ENCODE measurements at regions not wholly inside any gene's neighbourhood (a gene's known extent, or its start where the extent isn't known, plus 50 kb on each side); places are given as distances from the start of the nearest gene placed in this dataset.
A peak's percentile ranks its signal among the peaks of the same experiment; 100 is the strongest.

DNA sequence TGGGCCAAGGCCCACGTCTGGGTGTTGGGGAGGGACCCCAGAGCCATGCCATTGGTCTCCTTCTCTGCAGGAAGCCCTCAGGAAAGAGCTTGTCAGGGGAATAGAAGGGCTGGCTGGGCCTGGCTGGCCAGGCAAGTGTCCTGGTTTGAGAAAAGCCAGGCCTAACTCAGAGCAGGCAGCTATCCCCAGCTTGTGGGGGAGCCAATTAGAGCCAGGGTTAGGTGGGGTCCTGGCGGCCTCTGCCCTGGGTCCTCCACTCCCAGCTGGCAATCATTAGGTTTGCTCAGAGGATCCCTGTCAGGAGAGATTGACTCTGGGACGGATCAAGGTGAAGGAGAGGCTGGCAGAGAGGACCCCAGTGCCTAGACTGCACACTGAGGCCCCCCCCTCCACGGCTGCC, 64.8 kb downstream of the PJA1 start:
- Histone ChIP-seq H3K36me3 (ENCODE audit: control insufficient read depth, insufficient read depth, low read length) (no peaks in the 10 kb centered on the region), H3K4me1 (ENCODE audit: control insufficient read depth, insufficient read depth, low read length) (peaks cover 6% of the 10 kb centered on the region), H3K27ac (ENCODE audit: low read depth, low read length) (no peak overlapping the region), H3K9me3 (ENCODE audit: control insufficient read depth, insufficient read depth, low read length) (no peaks in the 10 kb centered on the region), H3K27me3 (ENCODE audit: control insufficient read depth, insufficient read depth, low read length) (peaks cover 3% of the 10 kb centered on the region), H3K4me3 (ENCODE audit: low read depth, low read length) (no peak overlapping the region)
- no peak for DNase-seq (ENCODE audit: low read depth in 4 of 6, low spot score in 6 of 6)
- WGBS (ENCODE audit: insufficient coverage) = 71% methylated on average over 3 of the region's 4 CpGs

GRCh38 chrX:69097451-69098236, 67.6 kb downstream of the PJA1 start:
- no peaks in the 10 kb centered on the region for H3K27me3 ChIP-seq (ENCODE audit: control insufficient read depth, insufficient read depth, low read length)
- 73% methylated on average over 13 of the region's 14 CpGs for WGBS (ENCODE audit: insufficient coverage)
- no peak overlapping the region for H3K27ac ChIP-seq (ENCODE audit: low read depth, low read length)
- H3K9me3 ChIP-seq (ENCODE audit: control insufficient read depth, insufficient read depth, low read length) = no peaks in the 10 kb centered on the region
- H3K4me3 ChIP-seq (ENCODE audit: low read depth, low read length) = no peak overlapping the region
- H3K4me1 ChIP-seq (ENCODE audit: control insufficient read depth, insufficient read depth, low read length) = peaks cover 9% of the 10 kb centered on the region
- no peaks in the 10 kb centered on the region for H3K36me3 ChIP-seq (ENCODE audit: control insufficient read depth, insufficient read depth, low read length)
- no peak for DNase-seq (ENCODE audit: low read depth in 4 of 6, low spot score in 6 of 6)

GRCh38 chrX:69096963-69097362, 68.3 kb downstream of the PJA1 start:
- WGBS (ENCODE audit: insufficient coverage) = 64% methylated on average over 7 of the region's 7 CpGs
- Histone ChIP-seq H3K36me3 (ENCODE audit: control insufficient read depth, insufficient read depth, low read length) (no peaks in the 10 kb centered on the region), H3K9me3 (ENCODE audit: control insufficient read depth, insufficient read depth, low read length) (no peaks in the 10 kb centered on the region), H3K4me3 (ENCODE audit: low read depth, low read length) (no peak overlapping the region), H3K27ac (ENCODE audit: low read depth, low read length) (no peak overlapping the region), H3K4me1 (ENCODE audit: control insufficient read depth, insufficient read depth, low read length) (peaks cover 9% of the 10 kb centered on the region), H3K27me3 (ENCODE audit: control insufficient read depth, insufficient read depth, low read length) (no peaks in the 10 kb centered on the region)
- DNase-seq (ENCODE audit: low read depth in 4 of 6, low spot score in 6 of 6) = no peak

- Histone ChIP-seq H3K4me3 (ENCODE audit: low read depth, low read length) (no peak overlapping the region), H3K27ac (ENCODE audit: low read depth, low read length) (no peak overlapping the region), H3K4me1 (ENCODE audit: control insufficient read depth, insufficient read depth, low read length) (peaks cover 9% of the 10 kb centered on the region), H3K9me3 (ENCODE audit: control insufficient read depth, insufficient read depth, low read length) (no peaks in the 10 kb centered on the region), H3K27me3 (ENCODE audit: control insufficient read depth, insufficient read depth, low read length) (no peaks in the 10 kb centered on the region), H3K36me3 (ENCODE audit: control insufficient read depth, insufficient read depth, low read length) (no peaks in the 10 kb centered on the region)
- 62% methylated on average over 3 of the region's 3 CpGs for WGBS (ENCODE audit: insufficient coverage)
- no peak for DNase-seq (ENCODE audit: low read depth in 4 of 6, low spot score in 6 of 6)
Measured at GRCh38 chrX:69094977-69095669, 70.1 kb downstream of the PJA1 start.

DNA sequence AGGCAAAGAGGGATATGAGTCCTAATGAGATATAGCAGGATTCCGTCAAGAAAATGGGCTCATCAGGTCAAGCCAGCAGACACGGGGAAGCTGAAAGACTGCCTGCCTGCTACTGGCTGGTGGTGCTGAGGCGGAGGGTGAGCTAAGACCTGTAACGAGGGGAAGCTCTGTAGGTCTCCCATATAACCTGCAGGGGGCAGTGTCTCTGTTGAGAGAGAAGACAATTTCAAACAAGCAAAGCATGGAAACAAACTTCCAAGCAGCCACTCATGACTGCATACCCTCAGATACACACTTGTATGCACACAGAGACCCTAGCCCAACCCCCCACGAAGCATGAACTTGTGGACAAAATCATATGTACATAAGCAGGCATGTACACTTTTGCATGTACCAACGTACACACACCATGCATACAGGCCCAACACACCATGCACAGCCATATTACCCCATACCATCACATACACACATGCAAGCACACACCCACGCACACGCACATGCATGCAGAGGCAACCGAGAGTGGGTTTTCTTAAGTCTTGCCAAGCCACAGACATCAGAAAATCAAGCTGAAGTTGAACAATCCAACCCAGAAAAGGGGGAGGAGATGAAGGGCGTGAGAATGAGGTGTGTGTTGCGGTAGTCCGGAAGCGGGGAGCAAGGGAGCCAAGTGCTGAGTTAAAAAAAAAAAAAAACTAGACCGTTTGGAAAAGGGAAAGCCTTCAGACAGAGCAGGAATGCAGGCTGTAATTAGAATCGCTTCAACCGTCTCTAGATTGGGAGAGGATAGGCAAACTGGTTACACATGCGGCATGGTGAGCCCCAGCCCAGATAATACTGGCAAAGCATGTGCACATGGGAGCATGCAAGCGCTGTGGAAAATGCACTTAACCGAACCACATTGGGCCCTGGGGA, 71.0 kb downstream of the PJA1 start:
- no peaks in the 10 kb centered on the region for H3K27me3 ChIP-seq (ENCODE audit: control insufficient read depth, insufficient read depth, low read length)
- no peak overlapping the region for H3K4me3 ChIP-seq (ENCODE audit: low read depth, low read length)
- no peak overlapping the region for H3K27ac ChIP-seq (ENCODE audit: low read depth, low read length)
- peaks cover 9% of the 10 kb centered on the region for H3K4me1 ChIP-seq (ENCODE audit: control insufficient read depth, insufficient read depth, low read length)
- WGBS (ENCODE audit: insufficient coverage) = 49% methylated on average over 11 of the region's 19 CpGs
- H3K36me3 ChIP-seq (ENCODE audit: control insufficient read depth, insufficient read depth, low read length) = no peaks in the 10 kb centered on the region
- no peaks in the 10 kb centered on the region for H3K9me3 ChIP-seq (ENCODE audit: control insufficient read depth, insufficient read depth, low read length)
- DNase-seq (ENCODE audit: low read depth in 4 of 6, low spot score in 6 of 6) = peak in 3 of 6 donors; percentile 7 to 77 (median 58)

DNA sequence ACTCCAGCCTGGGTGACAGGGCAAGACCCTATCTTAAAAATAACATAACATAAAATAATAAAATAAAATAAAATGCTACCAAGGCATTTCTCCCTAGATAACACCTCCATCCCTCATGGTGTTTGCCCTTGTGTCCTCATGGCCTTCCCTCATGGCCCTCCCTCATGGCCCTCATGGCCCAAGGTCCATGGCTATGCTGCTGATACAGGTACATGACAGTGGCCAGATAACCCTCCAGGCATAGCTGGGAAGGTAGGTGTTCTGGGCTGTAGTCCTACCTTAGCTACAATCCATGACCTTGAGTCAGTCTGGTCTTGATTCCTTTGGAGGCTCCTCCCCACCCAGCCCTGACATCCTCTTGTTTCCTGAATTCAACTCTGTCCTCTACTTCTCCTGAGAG, 75.2 kb downstream of the PJA1 start:
- H3K27me3 ChIP-seq (ENCODE audit: control insufficient read depth, insufficient read depth, low read length) = no peaks in the 10 kb centered on the region
- H3K9me3 ChIP-seq (ENCODE audit: control insufficient read depth, insufficient read depth, low read length) = no peaks in the 10 kb centered on the region
- H3K36me3 ChIP-seq (ENCODE audit: control insufficient read depth, insufficient read depth, low read length) = no peaks in the 10 kb centered on the region
- DNase-seq (ENCODE audit: low read depth in 4 of 6, low spot score in 6 of 6) = no peak
- peaks cover 5% of the 10 kb centered on the region for H3K4me1 ChIP-seq (ENCODE audit: control insufficient read depth, insufficient read depth, low read length)
- no peak overlapping the region for H3K4me3 ChIP-seq (ENCODE audit: low read depth, low read length)
- no peak overlapping the region for H3K27ac ChIP-seq (ENCODE audit: low read depth, low read length)

GRCh38 chrX:69089203-69089602, 76.0 kb downstream of the PJA1 start:
- Histone ChIP-seq H3K4me3 (ENCODE audit: low read depth, low read length) (no peak overlapping the region), H3K27ac (ENCODE audit: low read depth, low read length) (no peak overlapping the region), H3K4me1 (ENCODE audit: control insufficient read depth, insufficient read depth, low read length) (peaks cover 5% of the 10 kb centered on the region), H3K9me3 (ENCODE audit: control insufficient read depth, insufficient read depth, low read length) (no peaks in the 10 kb centered on the region), H3K36me3 (ENCODE audit: control insufficient read depth, insufficient read depth, low read length) (no peaks in the 10 kb centered on the region), H3K27me3 (ENCODE audit: control insufficient read depth, insufficient read depth, low read length) (no peaks in the 10 kb centered on the region)
- DNase-seq (ENCODE audit: low read depth in 4 of 6, low spot score in 6 of 6) = no peak
- 54% methylated on average over 1 of the region's 3 CpGs for WGBS (ENCODE audit: insufficient coverage)

- Histone ChIP-seq H3K9me3 (ENCODE audit: control insufficient read depth, insufficient read depth, low read length) (no peaks in the 10 kb centered on the region), H3K4me1 (ENCODE audit: control insufficient read depth, insufficient read depth, low read length) (peaks cover 11% of the 10 kb centered on the region), H3K27ac (ENCODE audit: low read depth, low read length) (peak overlapping the region; percentile 47), H3K36me3 (ENCODE audit: control insufficient read depth, insufficient read depth, low read length) (no peaks in the 10 kb centered on the region), H3K27me3 (ENCODE audit: control insufficient read depth, insufficient read depth, low read length) (no peaks in the 10 kb centered on the region), H3K4me3 (ENCODE audit: low read depth, low read length) (no peak overlapping the region)
- peak in 1 of 6 donors; percentile 14 for DNase-seq (ENCODE audit: low read depth in 4 of 6, low spot score in 6 of 6)
- WGBS (ENCODE audit: insufficient coverage) = 47% methylated on average over 6 of the region's 12 CpGs
Measured at GRCh38 chrX:69088171-69088938, 76.9 kb downstream of the PJA1 start.

GRCh38 chrX:69085826-69086225, 79.4 kb downstream of the PJA1 start:
- H3K27me3 ChIP-seq (ENCODE audit: control insufficient read depth, insufficient read depth, low read length) = no peaks in the 10 kb centered on the region

More at GRCh38 chrX:69085826-69086225, 79.4 kb downstream of the PJA1 start:
- Histone ChIP-seq H3K36me3 (ENCODE audit: control insufficient read depth, insufficient read depth, low read length) (no peaks in the 10 kb centered on the region), H3K9me3 (ENCODE audit: control insufficient read depth, insufficient read depth, low read length) (no peaks in the 10 kb centered on the region), H3K4me1 (ENCODE audit: control insufficient read depth, insufficient read depth, low read length) (peaks cover 23% of the 10 kb centered on the region), H3K27ac (ENCODE audit: low read depth, low read length) (no peak overlapping the region), H3K4me3 (ENCODE audit: low read depth, low read length) (no peak overlapping the region)
- DNase-seq (ENCODE audit: low read depth in 4 of 6, low spot score in 6 of 6) = no peak
- WGBS (ENCODE audit: insufficient coverage) = 63% methylated on average over 3 of the region's 4 CpGs
